GM12865 (cell line): ENCODE measurements at regions not wholly inside any gene's neighbourhood (a gene's known extent, or its start where the extent isn't known, plus 50 kb on each side); places are given as distances from the start of the nearest gene placed in this dataset.

Experiments used
- DNase-seq: peaks from one replicate; pipeline ENCODE4 v3.0.0; 2010; ENCODE audit warnings: low read depth
- H3K4me3 ChIP-seq: 2 replicates; pipeline ENCODE4 v1.5.1; 2011; ENCODE audit warnings: mild to moderate bottlenecking, low read depth, low read length, control low read depth
- CTCF ChIP-seq: IDR thresholded peaks from 2 replicates; pipeline ENCODE4 v1.5.1; 2011; ENCODE audit warnings: low read length, control low read depth, low read depth, inconsistent platforms; ENCODE audit not compliant: insufficient read depth; ENCODE audit errors: missing control alignments

- no peak for DNase-seq
- no peak overlapping the region for H3K4me3 ChIP-seq
- no peak for TF ChIP-seq CTCF
These were observed 227.2 kb downstream of the FAM76B start for GRCh38 chr11:95562196-95562921.

GRCh38 chr11:95559899-95560298, 229.7 kb downstream of the FAM76B start:
- no peak overlapping the region for H3K4me3 ChIP-seq
- no peak for TF ChIP-seq CTCF
- DNase-seq = no peak

GRCh38 chr11:95557376-95557775, 232.2 kb downstream of the FAM76B start:
- TF ChIP-seq CTCF = no peak
- H3K4me3 ChIP-seq = no peak overlapping the region
- no peak for DNase-seq

- H3K4me3 ChIP-seq = peak overlapping the region; percentile 25; the same call in 1 of the 2 replicates
- no peak for TF ChIP-seq CTCF
These were observed 233.0 kb downstream of the FAM76B start for GRCh38 chr11:95556342-95557163.

GRCh38 chr11:95556011-95556341, 233.6 kb downstream of the FAM76B start:
- H3K4me3 ChIP-seq = peak overlapping the region; percentile 25; the same call in 1 of the 2 replicates
- no peak for TF ChIP-seq CTCF
- peak; percentile 63 for DNase-seq

More at GRCh38 chr11:95556342-95557163, 233.0 kb downstream of the FAM76B start:
- peak; percentile 88 for DNase-seq

GRCh38 chr11:95554911-95555310, 234.7 kb downstream of the FAM76B start:
- TF ChIP-seq CTCF = no peak
- H3K4me3 ChIP-seq = no peak overlapping the region
- DNase-seq = no peak

- no peak for DNase-seq
- no peak overlapping the region for H3K4me3 ChIP-seq
- TF ChIP-seq CTCF = no peak
These were observed 240.3 kb downstream of the FAM76B start for GRCh38 chr11:95549301-95549700.
